H1 (cell line): ENCODE measurements at regions not wholly inside any gene's neighbourhood (a gene's known extent, or its start where the extent isn't known, plus 50 kb on each side); places are given as distances from the start of the nearest gene placed in this dataset.

Experiments
- CTCF ChIA-PET: fragments of 300-600 bp; sonication (Branson Sonifier 250); formaldehyde crosslinking; loops from one replicate; lab custom pipeline; 2021; ENCODE audit not compliant: partially characterized antibody; lab: Charles Lee
- POLR2A ChIA-PET: fragments of 300-600 bp; sonication (Branson Sonifier 250); formaldehyde crosslinking; loops from one replicate; lab custom pipeline; 2021; ENCODE audit warnings: inconsistent platforms; ENCODE audit not compliant: partially characterized antibody; lab: Charles Lee
- DNase-seq, 2 experiments: peaks; one replicate each; pipeline versions ENCODE4 v3.0.0 to v3.0.0-alpha.2; 2010 to 2022; ENCODE audit warnings: low spot score in 2 of 2, low read depth in 1 of 2, mixed read lengths in 1 of 2
- FAIRE-seq: peaks from 2 replicates; lab custom pipeline; 2011; peaks lifted over from hg19 to GRCh38; lab: Jason Lieb, UNC
- H2AFZ ChIP-seq: 2 replicates; pipeline ENCODE4 v1.8.1; 2012; ENCODE audit warnings: low read length, inconsistent platforms
- H2AK5ac ChIP-seq: 2 replicates; pipeline ENCODE4 v1.6.1; 2013; ENCODE audit warnings: low read depth, low read length
- H2BK120ac ChIP-seq: replicated peaks from 2 replicates; pipeline ENCODE3; 2013; ENCODE audit warnings: low read depth, low read length, inconsistent platforms
- H2BK12ac ChIP-seq: 2 replicates; pipeline ENCODE4 v1.6.1; 2013; ENCODE audit warnings: low read depth, low read length
- H2BK15ac ChIP-seq: 2 replicates; pipeline ENCODE4 v1.6.1; 2013; ENCODE audit warnings: low read length
- H2BK20ac ChIP-seq: 2 replicates; pipeline ENCODE4 v1.6.1; 2013; ENCODE audit warnings: low read length
- H2BK5ac ChIP-seq: 2 replicates; pipeline ENCODE4 v1.6.1; 2013; ENCODE audit warnings: low read depth, low read length
- H3K14ac ChIP-seq: 2 replicates; pipeline ENCODE4 v1.6.1; 2013; ENCODE audit warnings: inconsistent platforms; ENCODE audit not compliant: insufficient read length
- H3K18ac ChIP-seq: 2 replicates; pipeline ENCODE4 v1.6.1; 2013; ENCODE audit warnings: low read length; ENCODE audit errors: extremely low read depth
- H3K23ac ChIP-seq: 2 replicates; pipeline ENCODE4 v1.6.1; 2013; ENCODE audit warnings: inconsistent platforms; ENCODE audit not compliant: insufficient read length
- H3K23me2 ChIP-seq: 2 replicates; pipeline ENCODE4 v1.6.1; 2013; ENCODE audit warnings: low read depth, low read length
- H3K27ac ChIP-seq: 2 replicates; pipeline ENCODE4 v1.6.1; 2011; ENCODE audit warnings: low read depth, low read length, inconsistent platforms
- H3K27me3 ChIP-seq, 4 experiments: replicated peaks in 1 of 4; 1 replicate in 1 of 4; 2 replicates in 3 of 4; pipeline versions ENCODE4 v1.6.1 to v1.8.1; 2011 to 2013; ENCODE audit warnings: low read length in 3 of 4, mild to moderate bottlenecking in 3 of 4, inconsistent platforms in 2 of 4, mixed read lengths in 2 of 4, moderate library complexity in 1 of 4; ENCODE audit not compliant: control insufficient read depth in 3 of 4, insufficient read depth in 3 of 4; ENCODE audit errors: extremely low read depth in 1 of 4
- H3K36me3 ChIP-seq, 4 experiments: 2 replicates each; pipeline versions ENCODE4 v1.6.1 to v1.8.1; 2011 to 2013; ENCODE audit warnings: mild to moderate bottlenecking in 4 of 4, low read length in 3 of 4, moderate library complexity in 2 of 4, control low read depth in 1 of 4, inconsistent platforms in 1 of 4; ENCODE audit not compliant: insufficient read depth in 4 of 4, control insufficient read depth in 2 of 4
- H3K4ac ChIP-seq: replicated peaks from 2 replicates; pipeline ENCODE3; 2013; ENCODE audit warnings: low read length, low read depth, mixed read lengths, inconsistent platforms; ENCODE audit not compliant: insufficient read length
- H3K4me1 ChIP-seq, 4 experiments: replicated peaks in 1 of 4; 1 replicate in 1 of 4; 2 replicates in 3 of 4; pipeline versions ENCODE4 v1.6.1 to v1.8.1; 2011 to 2013; ENCODE audit warnings: low read length in 3 of 4, inconsistent platforms in 2 of 4, mixed read lengths in 1 of 4; ENCODE audit not compliant: insufficient read depth in 4 of 4, control insufficient read depth in 3 of 4
- H3K4me2 ChIP-seq, 2 experiments: 2 replicates each; pipeline versions ENCODE4 v1.6.1 to v1.8.1; 2011 to 2013; ENCODE audit warnings: low read depth in 2 of 2, low read length in 2 of 2, control low read depth in 1 of 2, inconsistent platforms in 1 of 2, mild to moderate bottlenecking in 1 of 2; ENCODE audit not compliant: insufficient read depth in 1 of 2
- H3K4me3 ChIP-seq, 4 experiments: fragments of 200-600, 300-600 bp in 1 of 4; sonication (generic), shearing (Covaris generic), sonication (Bioruptor Twin) in 1 of 4; 2 replicates each; pipeline versions ENCODE4 v1.5.1 to v1.8.1; 2011 to 2016; ENCODE audit warnings: low read length in 4 of 4, low read depth in 3 of 4, control low read depth in 2 of 4, inconsistent platforms in 2 of 4, mild to moderate bottlenecking in 2 of 4, mixed read lengths in 1 of 4, moderate library complexity in 1 of 4; ENCODE audit not compliant: insufficient read depth in 2 of 4; ENCODE audit errors: extremely low read depth in 1 of 4
- H3K56ac ChIP-seq: replicated peaks from 2 replicates; pipeline ENCODE3; 2013; ENCODE audit warnings: low read depth, mild to moderate bottlenecking, mixed read lengths, low read length, inconsistent platforms; ENCODE audit not compliant: insufficient read length
- H3K79me1 ChIP-seq: 2 replicates; pipeline ENCODE4 v1.6.1; 2013; ENCODE audit warnings: low read depth, low read length, control low read depth
- H3K79me2 ChIP-seq, 2 experiments: 2 replicates each; pipeline versions ENCODE4 v1.6.1 to v1.8.1; 2012 to 2013; ENCODE audit warnings: low read length in 2 of 2, mild to moderate bottlenecking in 2 of 2, inconsistent platforms in 1 of 2; ENCODE audit not compliant: insufficient read depth in 2 of 2, control insufficient read depth in 1 of 2
- H3K9ac ChIP-seq, 4 experiments: replicated peaks in 1 of 4; 1 replicate in 1 of 4; 2 replicates in 3 of 4; pipeline versions ENCODE4 v1.6.1 to v1.8.1; 2011 to 2013; ENCODE audit warnings: low read depth in 3 of 4, low read length in 3 of 4, control low read depth in 2 of 4, mild to moderate bottlenecking in 2 of 4, moderate library complexity in 2 of 4, inconsistent platforms in 1 of 4; ENCODE audit errors: extremely low read depth in 1 of 4
- H3K9me3 ChIP-seq, 2 experiments: 2 replicates each; pipeline versions ENCODE4 v1.6.1 to v1.8.1; 2012 to 2013; ENCODE audit warnings: mild to moderate bottlenecking in 2 of 2, moderate library complexity in 2 of 2, control low read depth in 1 of 2, inconsistent platforms in 1 of 2, low read depth in 1 of 2, low read length in 1 of 2, mixed read lengths in 1 of 2; ENCODE audit not compliant: insufficient read depth in 2 of 2
- H4K20me1 ChIP-seq, 2 experiments: replicated peaks in 1 of 2; 2 replicates each; pipeline versions ENCODE3 to v1.8.1; 2011 to 2013; ENCODE audit warnings: inconsistent platforms in 2 of 2, low read length in 2 of 2, mild to moderate bottlenecking in 1 of 2; ENCODE audit not compliant: insufficient read depth in 2 of 2, control insufficient read depth in 1 of 2
- H4K5ac ChIP-seq: 2 replicates; pipeline ENCODE4 v1.6.1; 2013; ENCODE audit warnings: low read length, low read depth, mixed read lengths, inconsistent platforms; ENCODE audit not compliant: insufficient read length
- H4K8ac ChIP-seq: 2 replicates; pipeline ENCODE4 v1.8.0; 2013; ENCODE audit warnings: mild to moderate bottlenecking, moderate library complexity, low read length, inconsistent platforms; ENCODE audit not compliant: insufficient read depth; ENCODE audit errors: extremely low read depth
- H4K91ac ChIP-seq: replicated peaks from 2 replicates; pipeline ENCODE3; 2013; ENCODE audit warnings: low read length, mixed read lengths, inconsistent platforms; ENCODE audit not compliant: insufficient read length
- CHD2 ChIP-seq: IDR thresholded peaks from 2 replicates; pipeline ENCODE4 v1.6.1; 2012; ENCODE audit warnings: low read length, improper control_type of control experiment
- NRF1 ChIP-seq: IDR thresholded peaks from 2 replicates; pipeline ENCODE4 v1.6.1; 2011; ENCODE audit warnings: mild to moderate bottlenecking, low read depth, low read length, improper control_type of control experiment
- RAD21 ChIP-seq, 2 experiments: IDR thresholded peaks in 1 of 2; conservative IDR thresholded peaks in 1 of 2; 2 replicates each; pipeline ENCODE4 v1.6.1; 2011; ENCODE audit warnings: low read depth in 2 of 2, low read length in 2 of 2, improper control_type of control experiment in 1 of 2, inconsistent platforms in 1 of 2, mild to moderate bottlenecking in 1 of 2, moderate library complexity in 1 of 2
- SIX5 ChIP-seq: IDR thresholded peaks from 2 replicates; pipeline ENCODE4 v1.6.1; 2011; ENCODE audit warnings: mild to moderate bottlenecking, low read depth, low read length
- WGBS, 2 experiments: shearing (Covaris generic) in 1 of 2; methylation state at CpG; one replicate each; pipeline versions ENCODE4 v1.1.6 to v1.1.7; 2013 to 2015; ENCODE audit warnings: low lambda C conversion rate in 2 of 2, mixed read lengths in 2 of 2, inconsistent platforms in 1 of 2, low coverage in 1 of 2, missing lambda C conversion rate in 1 of 2; ENCODE audit not compliant: insufficient replicate concordance in 2 of 2, insufficient coverage in 1 of 2, insufficient read length in 1 of 2; ENCODE audit errors: extremely low coverage in 1 of 2, missing lambda C conversion rate in 1 of 2; 5-methylcytosine and 5-hydroxymethylcytosine counted together

DNA sequence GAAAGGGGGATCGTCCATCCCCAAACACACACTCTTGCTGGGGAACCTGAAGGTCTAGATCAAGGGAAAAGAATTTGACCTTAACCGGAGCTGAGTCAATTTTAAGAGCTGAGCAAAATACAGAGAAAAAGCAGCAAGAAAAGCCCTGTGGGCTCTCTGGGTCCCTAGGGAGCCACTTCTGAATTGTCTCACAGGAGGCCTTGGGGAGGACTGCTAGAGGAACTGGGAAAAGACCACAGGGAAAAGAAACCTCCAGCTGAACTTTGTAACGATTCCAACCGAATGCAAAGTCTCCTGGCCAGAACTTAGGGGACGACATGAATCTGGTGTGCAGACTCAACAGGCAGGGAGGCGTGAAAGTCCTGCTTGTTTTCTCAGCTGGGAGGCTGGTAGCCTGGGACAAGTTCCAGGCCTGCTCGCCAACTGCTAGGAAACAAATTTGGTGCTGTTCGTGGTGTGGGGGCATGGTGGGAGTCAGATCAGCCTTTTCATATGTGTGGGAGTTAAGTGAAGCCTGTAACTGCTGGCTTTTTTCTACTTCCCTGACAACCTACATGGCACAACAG lies 644.6 kb upstream of the CNTNAP5 start:
- Histone ChIP-seq H4K20me1 (no peaks in the 10 kb centered on the region), H3K18ac (no peak overlapping the region), H3K27ac (no peak overlapping the region), H4K91ac (no peak overlapping the region), H2AFZ (peak overlapping the region; percentile 44; the same call in 1 of the 2 replicates), H3K56ac (no peak overlapping the region), H3K23ac (no peak overlapping the region), H3K36me3 (no peaks in the 10 kb centered on the region), H3K4me2 (no peak overlapping the region), H4K5ac (no peak overlapping the region), H3K23me2 (no peaks in the 10 kb centered on the region), H3K79me1 (no peaks in the 10 kb centered on the region), H3K14ac (no peak overlapping the region), H2BK5ac (no peak overlapping the region), H3K4me3 (no peak overlapping the region), H3K9ac (no peak overlapping the region), H4K8ac (no peak overlapping the region), H3K9me3 (no peaks in the 10 kb centered on the region), H3K4me1 (no peaks in the 10 kb centered on the region), H3K27me3 (peaks cover 0 to 1% (median 0%) of the 10 kb centered on the region in 4 experiments; a peak in 1 of 7 replicates), H2AK5ac (no peak overlapping the region), H2BK20ac (no peak overlapping the region), H3K4ac (no peak overlapping the region), H2BK12ac (no peak overlapping the region), H2BK15ac (no peak overlapping the region), H2BK120ac (no peak overlapping the region), H3K79me2 (no peaks in the 10 kb centered on the region)
- ChIA-PET POLR2A (no interaction called here), CTCF (no interaction called here)
- DNase-seq: no peak
- 87% methylated on average over 8 of the region's 8 CpGs; no CpG with 5 or more reads in 1 of the 2 experiments for WGBS, 2 experiments
- no peak for FAIRE-seq
- TF ChIP-seq SIX5 (no peak), RAD21 (IDR thresholded peaks at IDR 0.05 in 1 of 2, conservative IDR thresholded peaks at IDR 0.05 in 1 of 2; ENCODE audit: low read depth in 2 of 2, low read length in 2 of 2) (no peak), NRF1 (no peak), CHD2 (no peak)
